GM21528 (cell line): ENCODE measurements at regions not wholly inside any gene's neighbourhood (a gene's known extent, or its start where the extent isn't known, plus 50 kb on each side); places are given as distances from the start of the nearest gene placed in this dataset.

Source experiments
- ATAC-seq: cut with Tn5 transposase; IDR thresholded peaks from one replicate; pipeline ENCODE4 v1.9.1; 2021; ENCODE audit warnings: mild to moderate bottlenecking, moderate library complexity; ENCODE audit not compliant: unreplicated experiment, low FRiP score

GRCh38 chr20:4095639-4096038, 53.0 kb upstream of the SMOX start:
- no peak for ATAC-seq

GRCh38 chr20:4091490-4092479, 56.8 kb upstream of the SMOX start:
- ATAC-seq: no peak

- no peak for ATAC-seq
Observed at GRCh38 chr20:4090756-4091489, 57.7 kb upstream of the SMOX start.

- no peak for ATAC-seq
Observed at GRCh38 chr20:4089756-4090487, 58.7 kb upstream of the SMOX start.

GRCh38 chr20:4088766-4089165, 59.9 kb upstream of the SMOX start:
- ATAC-seq: no peak

GRCh38 chr20:4087923-4088322, 60.7 kb upstream of the SMOX start:
- no peak for ATAC-seq

- ATAC-seq: no peak
Observed at GRCh38 chr20:4086771-4087687, 61.6 kb upstream of the SMOX start.

GRCh38 chr20:4084721-4085120, 63.9 kb upstream of the SMOX start:
- ATAC-seq: no peak

GRCh38 chr20:4084096-4084495, 64.5 kb upstream of the SMOX start:
- ATAC-seq: no peak

- no peak for ATAC-seq
Observed at GRCh38 chr20:4083098-4083865, 65.3 kb upstream of the SMOX start.

- ATAC-seq: peak; percentile 46
Observed at GRCh38 chr20:4082406-4083097, 66.1 kb upstream of the SMOX start.

GRCh38 chr20:4081421-4081820, 66.1 kb upstream of the RNF24 start:
- ATAC-seq: no peak

GRCh38 chr20:4076671-4077070, 61.3 kb upstream of the RNF24 start:
- ATAC-seq: no peak

- no peak for ATAC-seq
Observed at GRCh38 chr20:4076033-4076432, 60.7 kb upstream of the RNF24 start.

GRCh38 chr20:4074877-4075455, 59.6 kb upstream of the RNF24 start:
- no peak for ATAC-seq

GRCh38 chr20:4073852-4074741, 58.7 kb upstream of the RNF24 start:
- no peak for ATAC-seq

- no peak for ATAC-seq
Observed at GRCh38 chr20:4071178-4071693, 55.9 kb upstream of the RNF24 start.
